ENCODE measurements at regions not wholly inside any gene's neighbourhood (a gene's known extent, or its start where the extent isn't known, plus 50 kb on each side); places are given as distances from the start of the nearest gene placed in this dataset.
"Not testable (repeated sequence)": the region's sequence is repeated elsewhere in the genome, so short reads cannot be mapped to it uniquely, and the experiment has no call there.

DNA sequence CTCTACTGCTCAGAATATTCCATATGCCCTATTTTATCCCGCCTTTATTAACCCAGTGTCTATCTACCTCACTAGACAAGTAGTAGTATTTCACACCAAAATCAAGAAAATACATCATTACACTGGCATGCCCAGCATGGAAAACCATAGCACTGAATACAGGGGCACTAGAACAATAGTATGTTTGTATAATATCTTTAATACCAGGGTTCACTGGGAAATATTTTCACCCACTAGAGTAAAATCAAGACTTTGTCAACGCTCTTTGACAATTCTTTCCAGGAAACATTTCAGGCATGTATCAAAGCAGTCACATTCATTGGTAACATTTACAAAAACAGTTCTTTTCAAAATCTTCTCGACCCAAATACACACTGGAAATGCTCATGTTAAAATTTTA is 119.3 kb upstream of the BEND6 start:
- no peak for DNase-seq (ENCODE audit: low read depth)
- no peak overlapping the region for H3K4me3 ChIP-seq (ENCODE audit: low read length)
- TF ChIP-seq, protein P1, sequence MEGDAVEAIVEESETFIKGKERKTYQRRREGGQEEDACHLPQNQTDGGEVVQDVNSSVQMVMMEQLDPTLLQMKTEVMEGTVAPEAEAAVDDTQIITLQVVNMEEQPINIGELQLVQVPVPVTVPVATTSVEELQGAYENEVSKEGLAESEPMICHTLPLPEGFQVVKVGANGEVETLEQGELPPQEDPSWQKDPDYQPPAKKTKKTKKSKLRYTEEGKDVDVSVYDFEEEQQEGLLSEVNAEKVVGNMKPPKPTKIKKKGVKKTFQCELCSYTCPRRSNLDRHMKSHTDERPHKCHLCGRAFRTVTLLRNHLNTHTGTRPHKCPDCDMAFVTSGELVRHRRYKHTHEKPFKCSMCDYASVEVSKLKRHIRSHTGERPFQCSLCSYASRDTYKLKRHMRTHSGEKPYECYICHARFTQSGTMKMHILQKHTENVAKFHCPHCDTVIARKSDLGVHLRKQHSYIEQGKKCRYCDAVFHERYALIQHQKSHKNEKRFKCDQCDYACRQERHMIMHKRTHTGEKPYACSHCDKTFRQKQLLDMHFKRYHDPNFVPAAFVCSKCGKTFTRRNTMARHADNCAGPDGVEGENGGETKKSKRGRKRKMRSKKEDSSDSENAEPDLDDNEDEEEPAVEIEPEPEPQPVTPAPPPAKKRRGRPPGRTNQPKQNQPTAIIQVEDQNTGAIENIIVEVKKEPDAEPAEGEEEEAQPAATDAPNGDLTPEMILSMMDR (IDR thresholded peaks at IDR 0.05; ENCODE audit: insufficient read depth, low read depth, low read length, missing control alignments) = no peak

DNA sequence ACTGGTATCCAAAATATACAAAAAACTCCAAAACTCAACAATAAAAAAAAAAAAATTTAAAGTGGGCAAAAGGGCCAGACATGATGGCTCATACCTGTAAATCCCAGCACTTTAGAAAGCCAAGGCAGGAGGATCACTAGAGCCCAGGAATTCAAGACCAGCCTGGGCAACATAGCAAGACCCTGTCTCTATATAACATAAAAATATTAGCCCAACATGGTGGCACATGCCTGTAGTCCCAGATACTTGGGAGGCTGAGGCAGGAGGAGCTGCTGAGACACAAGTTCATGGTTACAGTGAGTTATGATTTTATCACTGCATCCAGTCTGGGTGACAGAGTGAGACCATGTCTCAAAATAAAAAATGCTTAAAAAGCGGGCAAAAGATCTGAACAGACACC is 121.0 kb upstream of the BEND6 start:
- H3K4me3 ChIP-seq (ENCODE audit: low read length) = no peak overlapping the region
- no peak for DNase-seq (ENCODE audit: low read depth)
- TF ChIP-seq, protein P1 (IDR thresholded peaks at IDR 0.05; ENCODE audit: insufficient read depth, low read depth, low read length, missing control alignments) = no peak

DNA sequence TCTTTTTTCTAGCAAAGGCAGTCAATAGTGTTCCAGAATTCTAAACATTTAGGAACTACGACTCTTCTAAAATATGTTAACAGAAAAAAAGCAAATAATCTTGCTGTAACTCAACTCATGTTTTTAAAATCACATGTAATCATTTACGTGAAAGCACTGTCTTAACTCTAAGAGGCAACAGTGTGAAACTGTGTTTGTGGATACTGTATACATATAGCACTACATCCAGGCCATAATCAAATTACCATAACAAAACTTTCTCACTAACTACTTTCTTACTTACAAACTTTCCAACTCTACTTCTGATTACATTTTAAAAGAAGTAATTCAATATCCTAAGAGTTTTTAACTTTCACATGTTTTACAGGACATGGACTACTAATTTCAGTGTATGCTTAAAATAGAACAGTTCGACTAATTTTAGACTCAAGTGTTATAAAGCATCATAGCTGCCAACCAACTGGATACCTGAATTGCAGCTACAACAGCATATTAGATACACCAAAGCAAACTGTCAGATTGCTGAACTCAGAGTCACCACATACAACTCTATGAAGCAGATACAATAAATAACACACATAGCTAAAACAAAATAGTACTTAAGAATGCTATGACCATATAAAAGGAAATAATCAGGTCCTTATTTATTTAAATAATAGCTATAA is 121.6 kb upstream of the BEND6 start:
- no peak overlapping the region for H3K4me3 ChIP-seq (ENCODE audit: low read length)
- DNase-seq (ENCODE audit: low read depth) = no peak
- TF ChIP-seq, protein P1 (IDR thresholded peaks at IDR 0.05; ENCODE audit: insufficient read depth, low read depth, low read length, missing control alignments) = no peak

DNA sequence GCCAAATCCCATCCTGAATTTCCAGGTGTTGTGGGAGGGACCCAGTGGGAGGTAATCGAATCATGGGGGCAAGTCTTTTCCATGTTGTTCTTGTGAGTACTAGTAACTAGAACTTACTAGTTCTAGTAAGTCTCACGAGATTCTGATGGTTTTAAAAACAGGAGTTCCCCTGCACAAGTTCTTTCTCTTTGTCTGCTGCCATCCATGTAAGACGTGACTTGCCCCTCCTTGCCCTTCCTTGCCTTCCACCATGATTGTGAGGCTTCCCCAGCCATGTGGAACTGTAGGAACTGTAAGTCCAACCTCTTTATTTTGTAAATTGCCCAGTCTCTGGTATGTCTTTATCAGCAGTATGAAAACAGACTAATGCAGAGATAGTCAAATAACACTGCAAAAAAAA is 122.7 kb upstream of the BEND6 start:
- H3K4me3 ChIP-seq (ENCODE audit: low read length) = no peak overlapping the region
- TF ChIP-seq, protein P1 (IDR thresholded peaks at IDR 0.05; ENCODE audit: insufficient read depth, low read depth, low read length, missing control alignments) = no peak
- no peak for DNase-seq (ENCODE audit: low read depth)

DNA sequence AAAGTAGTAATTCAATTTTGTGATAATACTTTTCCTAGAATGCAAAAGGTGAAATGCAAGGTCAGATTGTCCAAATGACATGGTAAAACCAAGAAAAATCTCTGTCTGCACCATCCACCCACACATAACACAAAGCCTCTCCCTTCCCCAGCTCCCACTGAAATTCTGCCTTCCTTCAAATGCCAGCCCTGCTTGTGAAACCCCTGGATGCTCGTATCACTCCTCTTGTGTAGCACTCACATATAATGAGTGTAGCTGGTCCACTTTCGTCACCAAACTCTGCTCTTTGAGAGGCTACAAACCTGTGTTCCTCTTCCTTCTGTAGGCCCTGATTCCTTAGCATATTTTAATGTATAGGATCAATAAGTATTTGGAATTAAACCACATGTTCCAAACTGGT is 123.6 kb upstream of the BEND6 start:
- no peak for DNase-seq (ENCODE audit: low read depth)
- no peak overlapping the region for H3K4me3 ChIP-seq (ENCODE audit: low read length)
- TF ChIP-seq, protein P1 (IDR thresholded peaks at IDR 0.05; ENCODE audit: insufficient read depth, low read depth, low read length, missing control alignments) = no peak

DNA sequence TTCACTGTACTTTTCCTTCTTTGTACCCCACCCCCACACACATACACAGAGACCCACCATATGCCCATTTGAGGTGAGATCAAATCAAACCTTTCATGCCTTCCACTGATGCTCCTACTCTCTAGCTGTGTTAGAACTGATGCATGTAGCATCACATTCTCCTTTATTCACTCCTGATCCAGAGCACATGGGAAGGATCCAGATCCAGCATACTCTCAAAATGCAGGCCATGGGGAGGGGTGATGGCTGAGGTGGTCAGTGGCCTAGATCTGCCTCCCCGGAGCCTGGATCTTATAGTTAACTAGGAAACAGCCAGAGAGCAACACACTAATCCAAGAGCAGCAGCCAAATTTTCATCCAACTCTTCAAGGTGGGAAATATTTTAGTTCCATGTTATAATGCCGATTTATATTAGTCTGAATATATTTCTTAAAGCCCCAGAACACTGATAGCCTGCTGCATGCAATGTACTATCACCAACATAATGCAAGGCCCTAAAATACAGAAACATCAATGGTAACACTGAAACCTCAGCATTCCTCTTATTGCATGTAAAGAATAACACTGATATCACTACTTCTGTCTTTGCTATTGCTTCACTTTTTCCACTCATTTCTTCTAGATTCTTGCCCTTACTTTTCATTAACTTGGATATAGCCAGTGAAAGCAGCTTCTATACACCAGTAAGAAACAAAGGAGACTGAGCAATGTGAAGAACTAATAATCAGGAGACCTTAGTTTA is 126.8 kb upstream of the BEND6 start:
- DNase-seq (ENCODE audit: low read depth) = no peak
- no peak overlapping the region for H3K4me3 ChIP-seq (ENCODE audit: low read length)
- TF ChIP-seq, protein P1 (IDR thresholded peaks at IDR 0.05; ENCODE audit: insufficient read depth, low read depth, low read length, missing control alignments) = no peak

DNA sequence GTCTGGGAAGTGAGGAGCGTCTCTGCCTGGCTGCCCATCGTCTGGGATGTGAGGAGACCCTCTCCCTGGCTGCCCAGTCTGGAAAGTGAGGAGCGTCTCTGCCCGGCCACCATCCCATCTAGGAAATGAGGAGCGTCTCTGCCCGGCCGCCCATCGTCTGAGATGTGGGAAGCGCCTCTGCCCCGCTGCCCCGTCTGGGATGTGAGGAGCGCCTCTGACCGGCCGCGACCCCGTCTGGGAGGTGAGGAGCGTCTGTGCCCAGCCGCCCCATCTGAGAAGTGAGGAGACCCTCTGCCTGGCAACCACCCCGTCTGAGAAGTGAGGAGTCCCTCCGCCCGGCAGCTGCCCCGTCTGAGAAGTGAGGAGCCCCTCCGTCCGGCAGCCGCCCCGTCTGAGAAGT is 130.5 kb upstream of the BEND6 start:
- DNase-seq (ENCODE audit: low read depth) = not testable (repeated sequence)

More for the DNA sequence above, 130.5 kb upstream of the BEND6 start:
- not testable (repeated sequence) for H3K4me3 ChIP-seq (ENCODE audit: low read length)
